Fibroblast of villous mesenchyme (primary cell): ENCODE measurements at regions not wholly inside any gene's neighbourhood (a gene's known extent, or its start where the extent isn't known, plus 50 kb on each side); places are given as distances from the start of the nearest gene placed in this dataset.

ENCODE experiments used
- DNase-seq: peaks from one replicate; pipeline ENCODE4 v3.0.0-alpha.2; 2010; ENCODE audit warnings: low read depth
- H3K4me3 ChIP-seq: 2 replicates; pipeline ENCODE4 v1.5.1; 2011; ENCODE audit warnings: low read depth, mild to moderate bottlenecking, low read length
- TF ChIP-seq, protein P1 (sequence below): IDR thresholded peaks from 2 replicates; pipeline ENCODE4 v1.5.1; 2012; ENCODE audit warnings: low read depth, mild to moderate bottlenecking, low read length; ENCODE audit not compliant: insufficient read depth

DNA sequence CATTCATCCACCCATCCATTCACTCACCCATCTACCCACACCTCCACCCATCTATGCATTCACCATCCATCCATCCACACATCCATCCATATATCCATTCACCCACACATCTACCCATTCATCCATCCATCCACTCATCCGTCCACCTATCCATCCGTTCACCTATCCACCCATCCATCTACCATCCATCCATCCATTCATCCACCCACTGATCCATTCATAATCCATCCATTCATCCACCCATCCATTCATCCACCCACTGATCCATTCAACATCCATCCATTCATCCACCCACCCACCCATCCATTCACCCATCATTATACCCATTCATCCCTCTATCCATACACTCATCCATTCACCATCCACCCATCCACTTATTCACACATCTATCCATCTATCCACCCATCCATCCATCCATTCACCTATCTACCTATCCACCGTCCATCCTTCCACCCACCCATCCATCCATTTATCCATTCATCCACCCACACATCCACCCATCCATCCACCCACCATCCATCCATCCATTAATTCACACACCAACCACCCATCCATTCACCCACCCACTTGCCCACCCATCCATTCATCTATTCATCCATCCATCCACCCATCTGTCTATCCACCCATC is 336.5 kb upstream of the IRX4 start:
- DNase-seq: no peak
- TF ChIP-seq, protein P1, sequence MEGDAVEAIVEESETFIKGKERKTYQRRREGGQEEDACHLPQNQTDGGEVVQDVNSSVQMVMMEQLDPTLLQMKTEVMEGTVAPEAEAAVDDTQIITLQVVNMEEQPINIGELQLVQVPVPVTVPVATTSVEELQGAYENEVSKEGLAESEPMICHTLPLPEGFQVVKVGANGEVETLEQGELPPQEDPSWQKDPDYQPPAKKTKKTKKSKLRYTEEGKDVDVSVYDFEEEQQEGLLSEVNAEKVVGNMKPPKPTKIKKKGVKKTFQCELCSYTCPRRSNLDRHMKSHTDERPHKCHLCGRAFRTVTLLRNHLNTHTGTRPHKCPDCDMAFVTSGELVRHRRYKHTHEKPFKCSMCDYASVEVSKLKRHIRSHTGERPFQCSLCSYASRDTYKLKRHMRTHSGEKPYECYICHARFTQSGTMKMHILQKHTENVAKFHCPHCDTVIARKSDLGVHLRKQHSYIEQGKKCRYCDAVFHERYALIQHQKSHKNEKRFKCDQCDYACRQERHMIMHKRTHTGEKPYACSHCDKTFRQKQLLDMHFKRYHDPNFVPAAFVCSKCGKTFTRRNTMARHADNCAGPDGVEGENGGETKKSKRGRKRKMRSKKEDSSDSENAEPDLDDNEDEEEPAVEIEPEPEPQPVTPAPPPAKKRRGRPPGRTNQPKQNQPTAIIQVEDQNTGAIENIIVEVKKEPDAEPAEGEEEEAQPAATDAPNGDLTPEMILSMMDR: no peak
- H3K4me3 ChIP-seq: no peak overlapping the region

DNA sequence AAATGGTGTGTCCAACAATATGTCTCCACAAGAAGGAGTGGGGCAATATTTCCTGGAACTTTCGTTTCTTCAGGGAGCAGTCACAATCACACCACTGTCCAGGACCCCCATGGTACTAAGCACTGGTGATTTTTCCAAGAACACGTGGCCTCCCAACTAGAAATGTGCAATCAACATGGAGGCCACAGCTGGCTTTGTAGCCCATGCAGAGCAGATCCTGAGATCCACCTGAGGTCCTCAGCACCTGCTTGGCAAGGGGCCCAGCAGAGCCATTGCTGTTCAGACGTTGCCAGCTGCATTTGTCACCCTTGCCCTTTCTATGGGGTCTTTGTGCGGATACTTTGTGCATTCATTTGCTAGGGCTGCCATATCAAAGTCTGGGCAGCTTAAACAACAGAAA is 334.5 kb upstream of the IRX4 start:
- TF ChIP-seq, protein P1: no peak
- no peak for DNase-seq
- H3K4me3 ChIP-seq: no peak overlapping the region

- TF ChIP-seq, protein P1: no peak
- no peak for DNase-seq
- H3K4me3 ChIP-seq: no peak overlapping the region
Observed at GRCh38 chr5:2214910-2215590, 332.3 kb upstream of the IRX4 start.

DNA sequence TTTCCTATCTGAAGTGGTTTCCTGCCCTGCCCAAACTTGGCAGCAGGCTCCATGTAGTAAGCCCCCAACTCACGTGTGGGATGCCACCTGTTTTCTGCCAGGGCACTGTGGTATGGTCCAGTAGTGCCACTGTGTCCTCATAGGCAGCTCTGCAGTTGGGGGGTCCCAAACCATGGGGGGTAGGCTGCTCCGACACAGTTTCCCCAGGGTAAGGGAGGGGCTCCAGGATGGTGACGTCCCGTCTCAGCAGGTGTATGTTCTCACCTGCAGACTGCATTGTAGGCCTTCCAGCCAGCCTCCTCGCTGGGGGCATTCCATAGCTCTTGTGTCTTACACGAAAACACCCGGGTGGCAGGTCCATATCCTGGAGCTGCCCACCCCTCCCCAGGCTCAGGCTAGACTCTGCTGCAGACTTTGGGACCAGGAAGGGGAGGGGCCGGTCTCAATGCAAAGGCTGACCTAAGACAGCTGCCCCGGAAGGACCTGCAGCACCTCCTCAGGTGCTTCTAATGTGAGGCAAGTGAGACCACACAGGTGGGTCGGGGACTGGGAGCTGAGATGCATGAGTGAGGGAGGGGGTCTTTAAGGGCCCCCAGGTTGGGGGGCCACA is 330.5 kb upstream of the IRX4 start:
- no peak for DNase-seq
- TF ChIP-seq, protein P1: no peak
- H3K4me3 ChIP-seq: no peak overlapping the region

DNA sequence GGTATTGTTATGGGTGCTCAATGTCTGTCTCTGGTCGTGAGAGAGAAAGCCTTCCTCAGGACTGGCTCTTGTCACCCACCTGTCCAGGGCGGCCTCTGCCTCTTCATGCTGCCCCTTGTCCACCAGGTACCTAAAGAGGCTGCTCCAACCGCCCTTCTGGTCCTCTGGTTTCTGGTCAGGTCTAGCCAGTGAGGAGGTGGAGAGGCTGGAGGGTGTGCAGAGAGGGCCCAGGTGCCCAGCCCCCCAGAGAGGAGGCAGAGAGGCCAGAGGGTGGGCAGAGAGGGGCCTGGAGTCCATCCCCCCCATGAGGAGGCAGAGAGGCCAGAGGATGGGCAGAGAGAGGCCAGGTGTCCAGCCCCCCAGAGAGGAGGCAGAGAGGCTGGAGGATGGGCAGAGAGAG is 329.8 kb upstream of the IRX4 start:
- TF ChIP-seq, protein P1: no peak
- DNase-seq: no peak
- H3K4me3 ChIP-seq: no peak overlapping the region

- no peak for DNase-seq
- TF ChIP-seq, protein P1: no peak
- no peak overlapping the region for H3K4me3 ChIP-seq
Observed at GRCh38 chr5:2208239-2208544, 325.5 kb upstream of the IRX4 start.
